Heart left ventricle (tissue), 13 donors: ENCODE measurements at regions not wholly inside any gene's neighbourhood (a gene's known extent, or its start where the extent isn't known, plus 50 kb on each side); places are given as distances from the start of the nearest gene placed in this dataset.

Experiments used
- POLR2A ChIP-seq, 2 donors: fragments of 450-650 bp; IDR thresholded peaks; one replicate each; pipeline ENCODE4 v1.6.1; 2017; ENCODE audit warnings: antibody characterized with exemption in 2 of 2, mild to moderate bottlenecking in 2 of 2, moderate library complexity in 2 of 2
- TF ChIP-seq, protein P1 (sequence below), 12 donors: fragments of 200-600 bp; sonication (generic) in 4 of 12; IDR thresholded peaks; one replicate each; pipeline versions ENCODE4 v1.5.0 to v1.8.0; 2018 to 2022; ENCODE audit warnings: antibody characterized with exemption in 12 of 12, mild to moderate bottlenecking in 5 of 12
- donor health status: ischemic (EF 13 %, LVEDD 7.1; RV severe dilation, severe dysfunction).
- donor health status: DM: no; HTN: yes; CAD: no.
- donor health status: DM: no; HTN: no; CAD: no.
- donor health status: ischemic (EF 25% LVEDD 6.9; RV normal size, moderate dysfunction).
- donor health status: ischemic (EF 25% LVEDD 5.7; RV mildly dilated, moderate dysfunction).
- donor health status: ischemic (EF 35%, LVEDD 5.7; RV mildly dilated, moderate dysfunction).
- donor health status: nonischemic (EF 11% LVEDD 7.7; RV severe dilation, severe dysfunction).
- donor health status: DM: yes; HTN: yes; CAD: no.
- donor health status: PGD.
- donor health status: ischemic (EF 29% LVEDD 5.4; RV normal size, mild dysfunction).
- donor health status: nonischemic (EF 23%, LVEDD 6.1; RV moderate dilation, normal function).

DNA sequence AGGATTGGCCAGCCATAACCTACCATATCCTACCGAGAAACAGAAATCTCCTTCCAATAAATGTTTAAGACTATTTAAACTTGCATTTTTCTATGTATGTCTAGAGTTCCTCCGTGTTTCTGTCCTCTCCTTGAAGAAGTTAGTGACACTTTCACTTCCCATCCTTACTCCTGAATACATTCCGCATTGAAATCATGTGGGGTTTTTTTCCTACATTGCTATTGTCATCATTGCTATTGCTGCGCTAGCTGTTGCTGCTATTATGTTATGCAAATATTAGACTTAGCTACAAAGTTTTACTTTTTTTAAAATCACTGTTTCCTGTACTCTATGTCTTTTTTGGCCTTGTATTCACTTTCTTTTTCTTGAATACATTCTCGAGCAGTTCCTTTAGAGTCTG lies 83.3 kb upstream of the NEK6 start:
- TF ChIP-seq, protein P1, sequence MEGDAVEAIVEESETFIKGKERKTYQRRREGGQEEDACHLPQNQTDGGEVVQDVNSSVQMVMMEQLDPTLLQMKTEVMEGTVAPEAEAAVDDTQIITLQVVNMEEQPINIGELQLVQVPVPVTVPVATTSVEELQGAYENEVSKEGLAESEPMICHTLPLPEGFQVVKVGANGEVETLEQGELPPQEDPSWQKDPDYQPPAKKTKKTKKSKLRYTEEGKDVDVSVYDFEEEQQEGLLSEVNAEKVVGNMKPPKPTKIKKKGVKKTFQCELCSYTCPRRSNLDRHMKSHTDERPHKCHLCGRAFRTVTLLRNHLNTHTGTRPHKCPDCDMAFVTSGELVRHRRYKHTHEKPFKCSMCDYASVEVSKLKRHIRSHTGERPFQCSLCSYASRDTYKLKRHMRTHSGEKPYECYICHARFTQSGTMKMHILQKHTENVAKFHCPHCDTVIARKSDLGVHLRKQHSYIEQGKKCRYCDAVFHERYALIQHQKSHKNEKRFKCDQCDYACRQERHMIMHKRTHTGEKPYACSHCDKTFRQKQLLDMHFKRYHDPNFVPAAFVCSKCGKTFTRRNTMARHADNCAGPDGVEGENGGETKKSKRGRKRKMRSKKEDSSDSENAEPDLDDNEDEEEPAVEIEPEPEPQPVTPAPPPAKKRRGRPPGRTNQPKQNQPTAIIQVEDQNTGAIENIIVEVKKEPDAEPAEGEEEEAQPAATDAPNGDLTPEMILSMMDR (IDR thresholded peaks at IDR 0.05) = no peak
- TF ChIP-seq POLR2A (IDR thresholded peaks at IDR 0.05) = no peak
